PFSK-1 (cell line): ENCODE measurements at regions not wholly inside any gene's neighbourhood (a gene's known extent, or its start where the extent isn't known, plus 50 kb on each side); places are given as distances from the start of the nearest gene placed in this dataset.

Source experiments
- POLR2AphosphoS5 ChIP-seq: IDR thresholded peaks from 2 replicates; pipeline ENCODE4 v1.6.1; 2012; ENCODE audit warnings: low read depth, mild to moderate bottlenecking, control low read depth, low read length, moderate library complexity
- REST ChIP-seq, 2 experiments: IDR thresholded peaks; 2 replicates each; pipeline versions ENCODE4 v1.6.1 to v1.8.0; 2011 to 2012; ENCODE audit warnings: low read depth in 2 of 2, low read length in 2 of 2, control low read depth in 1 of 2, inconsistent platforms in 1 of 2, mild to moderate bottlenecking in 1 of 2, moderate library complexity in 1 of 2; ENCODE audit not compliant: insufficient read depth in 1 of 2
- SIN3A ChIP-seq: IDR thresholded peaks from 2 replicates; pipeline ENCODE4 v1.6.1; 2012; ENCODE audit warnings: mild to moderate bottlenecking, low read length, moderate library complexity, borderline replicate concordance; ENCODE audit not compliant: insufficient read depth
- TAF1 ChIP-seq: IDR thresholded peaks from 2 replicates; pipeline ENCODE4 v1.6.1; 2012; ENCODE audit warnings: low read length, control low read depth, borderline replicate concordance; ENCODE audit not compliant: insufficient read depth

DNA sequence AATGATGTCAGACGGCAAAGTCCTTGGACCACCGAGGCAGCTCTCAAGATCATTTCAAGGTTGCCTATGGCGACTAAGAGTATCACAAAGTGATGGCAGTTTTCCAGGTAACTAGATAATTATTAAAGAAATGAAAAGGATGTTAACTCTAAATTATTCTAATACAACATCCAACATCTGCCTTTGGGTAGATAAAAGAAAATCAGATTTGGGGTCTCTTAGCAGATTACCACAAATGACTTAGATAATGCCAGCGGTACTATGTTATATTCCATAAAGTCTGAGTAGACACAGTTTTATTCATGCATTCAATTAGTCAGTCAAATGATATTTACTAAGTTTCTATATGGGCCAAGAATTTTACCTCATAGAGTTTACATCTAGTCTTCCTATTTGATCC lies 441.3 kb downstream of the NEBL start:
- no peak for TF ChIP-seq POLR2AphosphoS5
- no peak for TF ChIP-seq REST (IDR thresholded peaks at IDR 0.05; ENCODE audit: insufficient read depth in 1 of 2, low read depth in 2 of 2, low read length in 2 of 2)
- no peak for TF ChIP-seq SIN3A
- TF ChIP-seq TAF1, result no peak
